Putamen (tissue), 1 donor: ENCODE measurements at regions not wholly inside any gene's neighbourhood (a gene's known extent, or its start where the extent isn't known, plus 50 kb on each side); places are given as distances from the start of the nearest gene placed in this dataset.
"Not testable (repeated sequence)": the region's sequence is repeated elsewhere in the genome, so short reads cannot be mapped to it uniquely, and the experiment has no call there.

Source experiments
- DNase-seq: peaks from one replicate; pipeline ENCODE4 v3.0.0-alpha.2; 2016; ENCODE audit warnings: low spot score

DNA sequence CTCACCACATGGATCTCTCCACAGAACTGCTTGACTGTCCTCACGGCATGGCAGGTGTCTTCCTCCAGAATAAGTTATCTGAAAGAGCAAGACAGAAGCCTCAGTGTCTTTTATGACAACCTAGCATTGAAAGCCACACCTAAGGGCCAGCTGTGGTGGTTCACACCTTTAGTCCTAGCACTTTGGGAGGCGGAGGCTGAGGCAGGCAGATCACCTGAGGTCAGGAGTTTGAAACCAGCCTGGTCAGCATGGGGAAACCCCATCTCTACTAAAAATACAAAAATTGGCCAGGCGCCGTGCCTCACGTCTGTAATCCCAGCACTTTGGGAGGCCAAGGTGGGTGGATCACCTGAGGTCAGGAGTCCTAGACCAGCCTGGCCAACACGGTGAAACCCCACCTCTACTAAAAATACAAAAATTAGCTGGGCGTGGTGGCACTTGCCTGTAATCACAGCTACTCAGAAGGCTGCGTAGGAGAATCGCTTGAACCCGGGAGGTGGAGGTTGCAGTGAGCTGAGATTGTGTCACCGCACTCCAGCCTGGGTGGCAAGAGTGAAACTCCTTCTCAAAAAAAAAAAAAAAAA, 180.6 kb upstream of the HAAO start:
- not testable (repeated sequence) for DNase-seq

DNA sequence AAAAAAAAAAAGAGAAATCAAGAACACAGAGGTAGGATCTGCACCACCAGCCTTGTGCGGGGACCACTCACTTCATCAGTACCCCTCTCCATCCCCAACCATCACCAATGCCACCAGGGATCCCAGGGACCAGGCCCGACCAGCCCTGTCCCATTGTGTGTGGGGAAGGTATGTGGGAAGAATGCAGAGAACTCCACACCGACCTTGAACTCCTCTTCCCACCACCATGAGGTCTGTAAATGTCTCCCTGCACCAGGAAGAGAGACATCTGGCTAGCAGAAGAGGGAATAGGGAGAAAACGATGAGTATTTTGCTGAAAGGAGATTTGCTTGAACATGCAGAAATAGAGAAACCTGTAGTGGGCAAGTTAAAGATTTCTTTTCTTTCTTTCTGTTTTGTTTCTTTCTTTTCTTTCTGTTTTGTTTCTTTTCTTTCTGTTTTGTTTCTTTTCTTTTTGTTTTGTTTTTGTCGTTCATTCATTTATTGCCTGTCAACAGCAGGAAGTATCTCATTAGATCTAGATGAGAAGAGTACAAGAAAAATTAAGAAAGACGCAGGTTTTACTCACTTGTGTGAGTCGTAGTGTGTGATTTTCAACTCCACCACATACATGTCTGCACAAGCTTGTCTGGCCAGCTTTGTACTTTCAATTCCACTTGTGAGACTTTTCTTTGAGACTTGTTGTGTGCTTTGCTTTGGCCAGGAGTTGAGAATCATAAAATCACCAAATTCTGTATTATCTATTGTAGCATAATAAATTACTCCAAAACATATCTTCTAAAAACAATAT, 179.8 kb upstream of the HAAO start:
- DNase-seq: no peak

DNA sequence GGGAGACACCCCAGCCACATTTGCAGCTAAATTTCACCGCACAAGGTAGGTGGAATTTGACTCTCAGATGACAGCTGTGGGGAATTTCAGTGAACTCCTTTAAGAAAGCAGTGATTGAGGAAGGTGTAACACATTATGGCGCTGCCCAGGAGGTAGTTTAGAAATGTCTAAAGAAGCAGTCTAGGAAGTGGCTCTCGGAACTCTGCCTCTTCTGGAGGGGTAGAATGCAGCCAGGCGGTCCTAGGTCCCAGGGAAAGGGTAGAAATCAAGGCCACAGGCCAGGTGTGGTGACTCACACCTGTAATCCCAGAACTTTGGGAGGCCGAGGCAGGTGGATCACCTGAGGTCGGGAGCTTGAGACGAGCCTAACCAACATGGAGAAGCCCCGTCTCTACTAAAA, 179.0 kb upstream of the HAAO start:
- DNase-seq: no peak

DNA sequence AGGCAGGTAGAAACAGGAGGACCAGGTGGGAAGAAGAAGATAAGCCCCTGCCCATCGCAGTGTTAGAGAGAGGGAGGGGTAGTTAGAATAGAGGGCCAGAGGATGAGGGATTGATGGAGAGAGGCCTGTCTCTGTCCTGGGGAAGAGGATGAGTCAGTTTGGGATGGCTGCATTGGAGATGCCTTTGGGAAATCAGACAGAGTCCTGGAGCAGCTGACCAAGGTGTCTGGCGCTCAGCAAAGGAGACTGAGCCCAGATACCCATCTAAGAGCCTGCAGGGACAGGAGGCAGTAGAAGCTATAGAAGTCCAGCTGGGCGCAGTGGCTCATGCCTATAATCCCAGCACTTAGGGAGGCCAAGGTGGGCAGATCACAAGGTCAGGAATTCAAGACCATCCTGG, 177.8 kb upstream of the HAAO start:
- no peak for DNase-seq

DNA sequence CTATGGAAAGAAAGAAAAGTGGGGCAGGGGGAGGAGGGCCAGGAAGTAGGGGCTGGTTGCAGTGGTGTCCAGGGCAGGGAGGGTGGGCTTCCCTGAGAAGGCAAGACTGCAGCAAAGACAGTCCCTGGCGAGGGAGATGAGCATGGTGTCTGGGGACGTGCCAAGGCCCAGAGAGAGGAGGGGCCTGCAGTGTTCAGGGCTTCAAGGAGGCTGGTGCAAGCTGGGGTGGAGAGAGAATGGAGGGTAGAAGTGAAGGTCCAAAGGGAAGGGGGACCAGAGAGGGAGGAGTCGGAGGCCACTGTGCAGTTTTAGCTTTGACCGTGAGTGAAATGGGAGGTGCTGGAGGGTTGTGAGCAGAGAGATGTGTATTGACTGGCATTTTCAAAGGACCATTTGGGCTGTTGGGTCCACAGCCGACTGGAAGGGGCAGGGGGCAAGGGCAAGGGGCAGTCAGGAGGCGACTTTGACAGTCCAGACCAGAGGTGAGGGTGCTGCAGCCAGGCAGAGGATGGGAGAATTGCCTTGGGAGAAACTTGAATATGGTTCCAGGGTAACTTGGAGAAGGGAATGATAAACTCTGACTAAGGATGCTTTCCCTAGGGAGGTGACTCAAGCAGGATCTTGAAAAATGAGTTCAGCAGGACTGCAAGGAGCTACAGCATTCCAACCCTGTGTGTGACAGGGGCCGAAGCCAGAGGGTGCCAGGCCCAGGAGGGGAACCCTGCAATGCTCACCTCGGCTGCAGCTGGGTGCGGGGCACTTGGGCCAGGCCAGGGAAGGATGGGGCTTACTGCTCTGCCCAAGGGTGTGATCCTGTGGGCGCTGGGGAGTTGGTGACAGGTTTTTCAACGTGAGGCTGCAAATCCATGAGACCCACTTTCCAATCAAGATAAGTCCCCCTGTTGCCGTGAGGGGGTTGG, 177.1 kb upstream of the HAAO start:
- no peak for DNase-seq

DNA sequence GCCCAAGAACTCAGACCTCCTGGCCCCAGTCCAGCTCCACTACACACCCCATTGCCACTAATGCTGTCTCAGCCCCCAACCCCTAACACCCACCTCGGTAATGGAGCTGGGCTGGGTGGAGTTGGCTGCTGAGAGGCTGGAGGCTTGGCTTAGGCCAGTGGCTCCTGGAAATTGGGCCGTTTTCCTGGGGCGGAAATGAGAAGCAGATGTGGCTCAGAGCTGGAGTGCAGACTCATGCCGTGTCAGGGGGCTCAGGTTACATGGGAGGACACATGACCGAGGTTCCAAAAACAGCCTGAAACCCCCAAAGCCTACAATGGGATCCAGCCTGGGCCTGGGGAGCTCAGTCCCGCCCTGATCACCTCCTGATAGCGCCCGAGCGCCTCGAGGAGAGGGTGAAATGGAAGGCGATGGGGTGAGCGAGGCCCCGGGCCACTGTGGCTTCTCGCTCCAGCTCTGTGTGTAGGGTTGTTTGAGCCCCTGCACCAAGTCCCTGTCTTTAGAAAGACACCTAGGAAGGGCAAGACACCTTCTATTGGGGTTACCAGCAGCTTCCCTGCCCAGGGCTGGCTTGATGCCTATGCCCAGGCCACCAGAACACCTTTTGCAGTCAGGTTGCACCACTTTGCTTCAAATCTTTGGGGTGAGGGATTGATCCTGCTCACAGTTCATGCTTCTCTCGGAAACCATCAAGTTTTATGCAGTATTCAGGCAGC, 175.7 kb upstream of the HAAO start:
- DNase-seq: no peak

DNA sequence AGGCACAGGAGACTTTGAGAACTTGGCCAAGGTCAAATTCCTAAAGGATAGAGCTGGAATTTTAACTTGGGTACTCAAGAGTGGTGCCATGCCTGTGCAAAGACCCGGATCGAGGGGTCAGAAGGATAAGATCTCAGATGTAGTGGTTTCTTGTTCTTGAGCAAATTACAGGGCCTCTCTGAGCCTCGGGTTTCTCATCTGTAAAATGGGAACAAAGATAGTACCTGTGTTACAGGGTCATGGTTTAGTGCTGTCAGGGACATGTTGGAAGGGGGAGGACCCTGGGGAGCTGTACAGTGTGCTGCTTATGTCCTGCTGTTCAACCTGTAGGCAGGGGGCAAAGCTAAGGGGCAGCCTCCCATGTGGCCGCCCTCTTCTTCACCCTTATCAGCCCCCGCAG, 173.5 kb upstream of the HAAO start:
- no peak for DNase-seq

DNA sequence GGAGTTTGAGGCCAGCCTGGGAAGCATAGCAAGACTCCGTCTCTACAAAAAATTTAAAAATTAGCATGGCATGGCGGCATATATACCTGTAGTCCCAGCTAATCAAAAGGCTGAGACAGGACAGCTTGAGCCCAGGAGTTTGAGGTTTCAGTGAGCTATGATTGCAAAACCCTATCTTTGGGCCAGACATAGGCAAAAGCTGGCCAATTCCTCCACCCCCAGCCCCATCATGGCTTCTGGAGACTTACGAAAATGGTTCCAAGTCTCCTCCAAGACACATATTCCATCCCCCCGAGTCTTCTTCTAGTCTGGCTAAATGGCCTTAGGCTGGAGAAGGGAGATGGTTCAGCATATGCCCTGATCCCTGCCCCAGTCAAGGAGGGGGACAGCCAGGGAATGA, 172.8 kb upstream of the HAAO start:
- DNase-seq: no peak

DNA sequence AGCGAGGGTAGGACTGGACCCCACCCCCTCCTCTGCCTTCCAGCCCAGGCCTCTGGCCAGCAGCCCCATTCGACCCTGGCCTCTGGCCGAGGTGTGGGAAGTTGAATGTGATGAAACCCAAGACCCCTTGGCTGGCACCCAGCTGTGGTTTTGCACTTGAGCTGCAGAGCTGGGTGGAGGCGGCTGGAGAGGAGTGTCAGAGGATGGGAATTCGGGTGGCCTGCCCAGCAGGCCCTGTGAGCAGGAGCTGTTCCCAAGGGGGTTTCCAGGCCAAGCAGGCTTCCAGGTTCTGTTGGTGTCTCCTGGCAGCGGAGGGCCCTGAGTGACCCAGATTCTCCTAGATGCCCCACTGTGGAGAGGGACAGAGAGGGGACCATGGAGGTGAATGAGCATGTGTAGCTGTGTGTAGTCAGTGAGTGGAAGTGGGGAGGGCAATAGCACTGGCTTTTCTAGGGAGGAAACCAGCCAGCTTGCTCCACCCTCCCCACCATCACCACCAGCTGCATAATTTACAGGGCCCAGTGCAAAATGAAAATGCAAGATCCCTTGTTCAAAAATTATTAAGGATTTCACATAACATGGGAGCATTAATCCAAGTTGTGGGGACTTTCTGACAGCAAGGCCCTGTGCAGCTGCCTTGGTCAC, 172.2 kb upstream of the HAAO start:
- DNase-seq: peak; percentile 39

DNA sequence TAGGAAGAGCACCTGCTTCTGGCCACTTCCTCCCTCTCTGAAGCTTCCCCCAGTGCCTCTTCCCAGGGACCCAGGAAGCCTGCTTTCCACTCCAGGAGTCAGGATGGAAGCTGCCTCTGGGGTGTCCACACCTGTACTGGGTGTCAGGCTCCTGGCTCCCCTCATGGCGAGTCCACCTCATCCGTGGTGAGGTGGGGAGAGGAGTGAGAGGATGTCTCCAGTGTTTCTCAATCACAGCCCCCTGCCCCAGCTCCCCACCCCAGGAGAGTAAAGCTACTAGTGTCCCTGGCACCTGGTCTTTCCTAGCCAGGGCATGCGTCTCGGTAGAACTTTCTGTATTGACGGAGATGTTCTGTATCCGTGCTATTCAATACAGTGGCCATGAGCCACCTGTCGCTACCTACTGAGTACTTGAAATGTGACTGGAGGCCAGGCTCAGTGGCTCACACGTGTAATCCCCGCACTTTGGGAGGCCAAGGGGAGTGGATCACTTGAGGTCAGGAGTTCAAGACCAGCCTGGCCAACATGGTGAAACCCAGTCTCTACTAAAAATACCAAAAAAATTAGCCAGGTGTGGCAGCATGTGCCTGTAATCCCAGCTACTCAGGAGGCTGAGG, 171.2 kb upstream of the HAAO start:
- DNase-seq: no peak

DNA sequence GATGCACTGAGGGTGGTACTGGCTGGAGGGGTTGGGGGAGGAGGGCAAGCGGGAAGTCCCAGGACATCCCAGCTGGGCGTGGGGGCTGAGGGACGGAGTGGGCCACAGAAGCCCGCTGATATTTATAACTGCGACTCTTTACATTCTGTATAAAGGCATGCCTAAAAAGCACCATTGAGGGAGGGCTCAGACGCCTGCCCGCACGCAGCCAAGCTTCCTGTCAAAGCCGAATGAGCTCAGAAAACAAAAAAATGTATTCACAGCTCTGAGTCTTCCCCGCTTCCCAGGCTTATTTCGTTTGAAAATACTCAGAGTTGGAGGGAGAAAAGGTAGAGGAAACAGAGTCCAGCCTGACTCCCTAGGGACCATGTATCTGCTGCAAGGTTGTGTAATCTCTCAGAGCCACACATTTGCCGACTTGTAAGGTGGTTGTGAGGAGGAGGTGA, 170.1 kb upstream of the HAAO start:
- no peak for DNase-seq

DNA sequence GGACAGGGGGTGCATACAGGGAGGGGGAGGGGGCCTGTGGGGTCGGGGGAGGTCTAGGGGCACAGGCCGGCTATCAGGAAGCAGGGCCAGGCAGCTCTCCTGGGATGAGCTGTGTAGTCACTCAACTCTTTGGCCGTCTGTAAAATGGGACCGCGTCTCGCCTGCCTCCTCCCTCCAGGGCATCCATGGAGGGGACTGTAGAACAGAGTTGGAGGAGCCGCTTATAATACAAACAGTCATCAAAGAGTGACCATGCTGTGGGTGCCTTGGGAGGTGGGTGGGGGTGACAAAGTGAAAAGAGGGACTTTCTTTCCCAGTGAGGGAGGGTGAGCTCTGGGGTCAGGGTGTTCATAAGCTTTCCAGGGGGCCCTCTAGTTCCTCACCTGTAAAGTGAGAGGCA, 169.6 kb upstream of the HAAO start:
- no peak for DNase-seq

DNA sequence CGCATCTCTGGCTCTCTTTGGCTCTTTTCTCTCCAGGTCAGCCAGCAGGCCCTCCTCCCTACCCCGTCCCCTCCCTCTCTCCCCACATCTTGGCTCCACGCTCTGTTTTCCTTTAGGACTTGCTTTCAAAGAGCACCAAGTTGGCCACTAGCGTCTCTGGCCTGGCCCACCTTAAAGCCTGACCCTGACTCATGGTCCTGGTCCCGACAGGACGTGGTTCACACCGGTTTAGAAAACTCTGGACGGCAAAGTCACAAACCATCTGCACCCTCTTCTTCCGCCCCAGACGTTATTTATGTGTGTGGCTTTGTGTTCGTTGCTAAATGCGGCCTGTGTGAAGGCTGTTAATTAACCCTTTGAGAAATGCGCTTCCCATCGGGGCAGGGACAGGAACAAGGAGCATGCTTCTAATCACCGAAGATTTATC, 169.0 kb upstream of the HAAO start:
- DNase-seq: no peak

DNA sequence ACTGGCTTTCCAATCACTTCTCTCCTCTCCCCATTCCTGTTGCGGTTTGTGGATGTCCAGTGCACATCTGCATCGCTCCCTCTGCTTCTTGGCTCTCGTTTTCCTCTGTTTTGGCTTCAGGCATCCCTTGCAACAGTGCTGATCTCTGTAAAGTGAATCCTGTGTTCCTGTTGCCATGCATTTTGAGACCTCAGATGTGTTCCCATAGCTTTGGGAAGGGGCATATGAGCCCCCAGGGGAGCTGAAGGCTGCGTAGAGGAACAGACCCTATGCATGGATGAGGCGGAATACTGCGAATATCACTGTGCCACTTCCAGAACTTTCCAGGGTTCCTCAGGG, 168.4 kb upstream of the HAAO start:
- no peak for DNase-seq

DNA sequence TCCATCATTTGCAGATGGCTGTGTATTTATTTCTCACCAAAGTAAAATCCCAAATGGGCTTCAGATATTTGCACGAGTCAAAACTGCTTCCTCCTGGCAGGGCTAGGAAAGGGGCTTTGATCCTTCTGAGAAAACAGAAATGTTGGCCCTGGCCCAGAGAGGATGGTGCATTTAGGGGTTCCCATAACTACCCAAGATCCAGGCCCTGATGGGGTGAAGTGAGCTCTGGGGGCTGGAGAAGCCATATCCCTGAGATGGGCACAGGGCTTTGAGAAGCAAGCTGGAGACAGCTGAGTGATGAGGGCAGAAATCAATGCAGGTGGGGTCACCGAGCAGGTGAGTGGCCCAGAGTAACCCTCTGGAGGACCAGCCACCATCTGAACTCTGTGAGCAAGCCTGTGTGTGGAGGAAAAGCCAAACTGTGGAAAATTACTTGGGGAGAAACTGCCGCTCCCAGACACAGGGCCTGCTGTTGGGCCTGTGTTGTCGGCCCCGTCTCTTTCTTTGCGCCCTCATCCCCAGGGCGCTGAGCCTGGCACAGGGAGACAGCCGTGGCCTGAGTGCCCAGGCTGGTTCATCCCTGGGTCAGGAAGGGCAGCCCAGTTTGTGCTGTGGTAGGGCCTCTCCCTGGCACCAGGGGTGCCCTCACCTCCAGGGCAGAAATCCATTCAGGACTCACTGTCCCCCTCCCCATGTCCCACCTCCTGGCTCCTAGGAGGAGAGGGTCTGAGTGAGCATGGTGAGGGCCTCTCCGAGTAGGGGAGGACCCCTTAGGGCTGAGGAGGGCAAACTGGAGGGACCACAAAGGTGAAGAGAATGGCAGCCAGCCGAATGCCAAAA, 167.8 kb upstream of the HAAO start:
- no peak for DNase-seq

DNA sequence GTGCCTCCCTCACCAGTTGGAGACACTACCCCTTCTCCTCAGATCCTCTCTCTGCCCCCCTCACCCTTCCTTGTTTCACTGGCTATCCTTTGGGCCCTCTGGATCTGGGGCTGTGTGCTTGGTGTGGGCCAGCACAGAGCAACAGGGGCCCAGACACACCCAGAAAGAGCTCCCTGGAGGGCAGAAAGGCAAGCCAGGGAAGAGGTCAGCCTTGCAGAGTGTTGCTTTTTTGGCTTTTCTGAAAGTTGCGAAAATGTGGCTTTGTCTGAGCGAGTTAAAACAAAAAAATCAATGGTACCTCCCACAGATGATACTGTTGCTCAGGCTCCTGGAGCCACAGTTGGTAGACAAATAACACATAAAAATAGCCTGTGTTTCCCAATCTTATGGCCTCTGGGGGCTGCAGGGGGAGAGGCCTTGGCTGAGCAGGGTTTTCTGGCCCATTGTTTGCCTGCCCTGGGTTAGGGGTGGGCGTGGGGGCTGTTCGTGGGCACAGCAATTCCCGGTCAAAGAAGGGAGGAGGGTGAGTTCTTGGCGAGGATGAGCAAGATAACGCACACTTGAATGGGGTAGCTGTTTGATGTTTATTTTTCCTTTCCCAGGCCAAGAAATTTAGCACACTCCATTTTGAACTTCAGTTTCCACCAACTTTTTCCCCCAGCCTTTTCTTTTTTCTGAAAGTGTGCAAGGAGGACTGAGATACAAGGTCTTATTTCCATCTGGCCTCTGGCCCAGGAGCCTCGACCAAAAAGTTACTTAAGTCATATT, 167.0 kb upstream of the HAAO start:
- DNase-seq: no peak

DNA sequence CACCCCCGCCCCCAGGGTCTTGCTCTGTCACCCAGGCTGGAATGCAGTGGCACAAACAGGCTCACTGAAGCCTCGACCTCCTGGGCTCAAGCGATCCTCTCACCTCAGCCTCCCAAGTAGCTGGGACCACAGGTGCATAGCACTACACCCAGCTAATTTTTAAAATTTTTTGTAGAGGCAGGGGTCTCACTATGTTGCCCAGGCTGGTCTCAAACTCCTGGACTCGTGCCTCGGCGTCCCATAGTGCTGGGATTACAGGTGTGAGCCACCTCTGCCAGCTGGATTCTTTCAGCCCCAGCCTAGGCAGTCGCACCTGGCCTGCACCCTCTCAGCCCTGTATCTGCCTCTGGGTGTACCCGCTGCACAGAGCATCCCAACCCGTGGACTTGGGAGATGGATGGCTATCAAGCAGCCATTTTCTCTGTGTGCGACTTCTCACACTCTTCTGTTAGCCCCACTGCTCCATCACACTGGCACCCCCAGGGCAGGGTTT, 166.4 kb upstream of the HAAO start:
- no peak for DNase-seq

DNA sequence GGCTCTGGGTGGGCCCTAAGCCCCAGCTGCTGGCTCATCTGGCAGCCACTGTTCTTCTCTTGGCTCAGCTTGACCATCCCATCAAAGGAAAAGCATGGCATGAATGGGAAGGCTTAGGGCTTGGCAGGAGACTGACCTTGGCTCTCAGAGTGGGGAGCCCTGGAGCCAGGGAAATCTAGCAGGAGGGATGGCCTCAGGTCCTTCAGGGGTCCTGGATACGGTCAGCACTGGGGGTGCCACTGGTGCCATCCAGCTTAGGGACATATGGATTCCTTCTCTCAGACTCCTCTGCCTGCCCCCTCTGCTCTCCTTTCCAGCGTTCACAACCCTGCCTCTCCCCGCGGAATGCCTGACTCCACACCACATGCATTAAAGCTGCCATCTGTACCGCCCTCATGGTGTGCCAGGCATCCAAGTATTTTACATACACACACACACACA, 165.5 kb upstream of the HAAO start:
- no peak for DNase-seq

DNA sequence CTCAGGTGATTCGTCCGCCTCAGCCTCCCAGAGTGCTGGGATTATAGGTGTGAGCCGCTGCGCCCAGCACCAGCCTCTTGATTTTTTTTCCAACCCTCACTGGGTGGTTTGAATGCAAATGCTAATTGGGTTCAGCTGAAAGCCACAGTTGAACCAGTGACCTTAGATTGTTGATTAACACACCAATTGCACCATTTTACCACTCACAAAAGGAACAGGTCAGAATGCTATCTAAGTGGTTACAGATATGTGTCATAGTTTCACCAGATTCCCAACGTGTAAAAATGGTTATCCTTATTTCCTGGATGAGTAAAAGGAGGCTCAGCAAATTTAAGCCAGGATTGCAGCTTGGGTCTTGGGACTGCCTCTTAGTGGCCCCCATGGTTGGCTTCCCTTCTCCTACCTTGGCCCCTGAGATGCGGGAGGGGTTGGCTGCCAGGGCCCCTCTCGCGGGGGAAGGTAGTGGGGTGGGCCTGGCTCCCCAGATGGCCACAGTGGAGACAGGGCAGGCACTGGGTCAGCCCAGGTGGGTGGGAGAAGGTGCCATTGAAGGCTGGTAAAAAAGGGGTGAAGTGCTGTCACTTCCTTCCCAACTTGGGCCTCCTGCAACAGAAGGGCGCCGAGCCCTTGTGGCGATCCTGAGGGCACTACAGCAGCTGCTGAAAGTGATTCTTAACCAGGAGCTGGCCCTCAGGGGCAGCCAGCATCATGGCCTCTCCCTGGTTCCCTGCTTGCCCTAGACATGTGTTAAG, 164.9 kb upstream of the HAAO start:
- no peak for DNase-seq
